GM12878 (cell line): ENCODE measurements at regions not wholly inside any gene's neighbourhood (a gene's known extent, or its start where the extent isn't known, plus 50 kb on each side); places are given as distances from the start of the nearest gene placed in this dataset.

Source experiments
- ATAC-seq: fragments of 200-7000 bp; cut with Tn5 transposase; 3 replicates; pipeline ENCODE4 v1.9.1; 2020; ENCODE audit warnings: mild to moderate bottlenecking, moderate library complexity
- BruUV-seq: library from RNA; stranded (reverse); fragments of 400-500 nt; replicated peaks from 2 replicates; lab custom pipeline; 2021; lab: Mats Ljungman, UMichigan
- CTCF ChIA-PET: fragments of 300-600 bp; sonication (Branson Sonifier 250); formaldehyde crosslinking; extraction: SDS; loops from one replicate; lab custom pipeline; 2021; ENCODE audit warnings: inconsistent platforms; lab: Yijun Ruan, JAX
- POLR2A ChIA-PET: fragments of 350-600 bp; formaldehyde crosslinking; extraction: SDS; loops from one replicate; lab custom pipeline; 2021; ENCODE audit warnings: inconsistent platforms; lab: Charles Lee
- RAD21 ChIA-PET: fragments of 300-600 bp; sonication (Branson Sonifier 250); formaldehyde crosslinking; loops from one replicate; lab custom pipeline; 2023; ENCODE audit warnings: antibody characterized with exemption; ENCODE audit not compliant: unreplicated experiment; lab: Charles Lee
- SMC1A ChIA-PET: fragments of 300-600 bp; sonication (Branson Sonifier 250); formaldehyde crosslinking; loops from one replicate; lab custom pipeline; 2023; ENCODE audit not compliant: unreplicated experiment, uncharacterized antibody; lab: Charles Lee
- DNase-seq: peaks from one replicate; pipeline ENCODE4 v3.0.0-alpha.2; 2011; ENCODE audit warnings: low read depth, low spot score
- FAIRE-seq: peaks from 3 replicates; lab custom pipeline; 2011; peaks lifted over from hg19 to GRCh38; lab: Jason Lieb, UNC
- H2AFZ ChIP-seq: 2 replicates; pipeline ENCODE4 v1.6.0; 2011; ENCODE audit warnings: low read depth, low read length, control low read depth; ENCODE audit not compliant: control insufficient read depth
- H3K27ac ChIP-seq: 2 replicates; pipeline ENCODE4 v1.5.1; 2011; ENCODE audit warnings: control low read depth; ENCODE audit not compliant: control insufficient read depth, insufficient read depth
- H3K27me3 ChIP-seq, 2 experiments: replicated peaks in 1 of 2; 2 replicates each; pipeline versions ENCODE4 v1.6.0 to v1.6.1; 2011; ENCODE audit warnings: low read length in 1 of 2; ENCODE audit not compliant: control insufficient read depth in 2 of 2, insufficient read depth in 2 of 2
- H3K36me3 ChIP-seq, 2 experiments: 2 replicates each; pipeline ENCODE4 v1.5.1; 2011; ENCODE audit warnings: low read length in 1 of 2; ENCODE audit not compliant: control insufficient read depth in 2 of 2, insufficient read depth in 2 of 2
- H3K4me1 ChIP-seq: 2 replicates; pipeline ENCODE4 v1.6.1; 2011; ENCODE audit warnings: mild to moderate bottlenecking, low read length, moderate library complexity, mixed read lengths; ENCODE audit not compliant: control insufficient read depth, insufficient read depth
- H3K4me2 ChIP-seq: 2 replicates; pipeline ENCODE4 v1.6.0; 2011; ENCODE audit warnings: control low read depth; ENCODE audit not compliant: control insufficient read depth, insufficient read depth
- H3K4me3 ChIP-seq: fragments of 200-600 bp; sonication (generic); 2 replicates; pipeline ENCODE4 v1.5.1; 2016
- H3K79me2 ChIP-seq: 2 replicates; pipeline ENCODE4 v1.6.0; 2011; ENCODE audit warnings: low read length; ENCODE audit not compliant: control insufficient read depth, insufficient read depth
- H3K9ac ChIP-seq: 2 replicates; pipeline ENCODE4 v1.8.0; 2011; ENCODE audit warnings: low read length, control low read depth, mixed read lengths; ENCODE audit not compliant: control insufficient read depth, insufficient read depth
- H3K9me3 ChIP-seq: replicated peaks from 3 replicates; pipeline ENCODE4 v1.5.1; 2011; ENCODE audit warnings: mild to moderate bottlenecking, low read length; ENCODE audit not compliant: control insufficient read depth, insufficient read depth
- H4K20me1 ChIP-seq: 2 replicates; pipeline ENCODE4 v1.6.0; 2011; ENCODE audit not compliant: control insufficient read depth, insufficient read depth
- BMI1 ChIP-seq: fragments of 450-650 bp; IDR thresholded peaks from 2 replicates; pipeline ENCODE4 v1.6.1; 2016; ENCODE audit warnings: mild to moderate bottlenecking, moderate library complexity, borderline replicate concordance
- CEBPZ ChIP-seq: fragments of 150-350 bp; IDR thresholded peaks from 2 replicates; pipeline ENCODE4 v1.6.1; 2016; ENCODE audit warnings: low read depth, low read length
- EED ChIP-seq: sonication (generic); IDR thresholded peaks from 2 replicates; pipeline ENCODE4 v1.6.1; 2016; ENCODE audit warnings: antibody characterized with exemption, low read depth
- IRF3 ChIP-seq: fragments of 450-650 bp; IDR thresholded peaks from 2 replicates; pipeline ENCODE4 v1.6.1; 2014; ENCODE audit warnings: mild to moderate bottlenecking
- MTA2 ChIP-seq: fragments of 450-650 bp; IDR thresholded peaks from 2 replicates; pipeline ENCODE4 v1.6.1; 2016; ENCODE audit warnings: low read depth, mild to moderate bottlenecking, moderate library complexity
- RAD51 ChIP-seq: fragments of 450-650 bp; IDR thresholded peaks from 2 replicates; pipeline ENCODE4 v1.6.1; 2016; ENCODE audit warnings: moderate library complexity, mild to moderate bottlenecking, inconsistent platforms
- RELA ChIP-seq: fragments of 450-650 bp; IDR thresholded peaks from 2 replicates; pipeline ENCODE4 v1.8.0; 2014; ENCODE audit warnings: borderline replicate concordance; ENCODE audit not compliant: partially characterized antibody
- STAT3 ChIP-seq: IDR thresholded peaks from 2 replicates; pipeline ENCODE4 v1.6.1; 2011; ENCODE audit warnings: low read depth, low read length, improper control_type of control experiment
- TARDBP ChIP-seq: IDR thresholded peaks from 2 replicates; pipeline ENCODE4 v1.6.1; 2016; ENCODE audit warnings: borderline replicate concordance
- WRNIP1 ChIP-seq: IDR thresholded peaks from 2 replicates; pipeline ENCODE4 v1.6.1; 2011; ENCODE audit warnings: low read depth, low read length, improper control_type of control experiment, borderline replicate concordance
- ZBED1 ChIP-seq: IDR thresholded peaks from 2 replicates; pipeline ENCODE4 v1.6.1; 2016; ENCODE audit warnings: borderline replicate concordance
- ZNF217 ChIP-seq: fragments of 450-650 bp; IDR thresholded peaks from 2 replicates; pipeline ENCODE4 v1.6.1; 2017; ENCODE audit warnings: antibody characterized with exemption, mild to moderate bottlenecking
- ZNF687 ChIP-seq: fragments of 450-650 bp; IDR thresholded peaks from 2 replicates; pipeline ENCODE4 v1.6.1; 2017; ENCODE audit warnings: mild to moderate bottlenecking, moderate library complexity
- WGBS: methylation state at CpG from one replicate; pipeline ENCODE4 v1.1.6; 2016; ENCODE audit warnings: low lambda C conversion rate; ENCODE audit not compliant: insufficient replicate concordance, insufficient coverage; ENCODE audit errors: missing lambda C conversion rate; 5-methylcytosine and 5-hydroxymethylcytosine counted together
- in situ Hi-C: fragments of 300-500 bp; cut with MboI; formaldehyde crosslinking; loops from 9 replicates; pipeline ENCODE4 v1.14.3; 2018; ENCODE audit warnings: mixed read lengths
- intact Hi-C: fragments of 100-400 bp; cut with micrococcal nuclease; formaldehyde crosslinking; loops from one replicate; pipeline ENCODE4 v1.14.2; 2022; ENCODE audit not compliant: unreplicated experiment
- TF ChIP-seq, protein P1 (sequence below): fragments of 450-650 bp; IDR thresholded peaks from 2 replicates; pipeline ENCODE4 v1.6.1; 2016; ENCODE audit warnings: mild to moderate bottlenecking
- TF ChIP-seq, protein P2 (sequence below): IDR thresholded peaks from 2 replicates; pipeline ENCODE4 v1.6.1; 2012; ENCODE audit warnings: low read depth, low read length, improper control_type of control experiment

DNA sequence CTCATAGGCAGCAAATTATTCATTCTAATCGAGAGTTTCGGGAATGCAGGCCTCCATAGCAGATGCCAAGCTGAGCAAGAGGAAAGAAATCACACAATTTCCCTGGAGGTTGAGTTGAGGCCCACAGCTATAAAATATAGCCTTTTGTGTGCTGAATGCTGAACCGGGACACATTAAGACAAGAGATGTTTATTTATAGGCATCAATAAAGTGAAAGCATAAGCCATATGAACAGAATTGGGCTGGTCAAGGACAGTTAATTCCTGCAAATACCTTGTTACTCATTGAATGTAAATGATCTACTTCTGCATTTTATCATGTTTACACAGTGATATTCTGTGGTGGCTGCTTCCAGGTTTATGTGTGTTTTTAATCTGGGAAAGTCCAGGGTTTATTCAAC is 461.7 kb downstream of the KLF12 start:
- in situ Hi-C loops = no loop called here
- no peak for TF ChIP-seq ZBED1
- no peak for TF ChIP-seq MTA2
- TF ChIP-seq STAT3 = no peak
- no peak for TF ChIP-seq ZNF687
- TF ChIP-seq RAD51 = no peak
- no peak for TF ChIP-seq BMI1
- no peak for TF ChIP-seq RELA
- no peak for TF ChIP-seq EED
- TF ChIP-seq, protein P1, sequence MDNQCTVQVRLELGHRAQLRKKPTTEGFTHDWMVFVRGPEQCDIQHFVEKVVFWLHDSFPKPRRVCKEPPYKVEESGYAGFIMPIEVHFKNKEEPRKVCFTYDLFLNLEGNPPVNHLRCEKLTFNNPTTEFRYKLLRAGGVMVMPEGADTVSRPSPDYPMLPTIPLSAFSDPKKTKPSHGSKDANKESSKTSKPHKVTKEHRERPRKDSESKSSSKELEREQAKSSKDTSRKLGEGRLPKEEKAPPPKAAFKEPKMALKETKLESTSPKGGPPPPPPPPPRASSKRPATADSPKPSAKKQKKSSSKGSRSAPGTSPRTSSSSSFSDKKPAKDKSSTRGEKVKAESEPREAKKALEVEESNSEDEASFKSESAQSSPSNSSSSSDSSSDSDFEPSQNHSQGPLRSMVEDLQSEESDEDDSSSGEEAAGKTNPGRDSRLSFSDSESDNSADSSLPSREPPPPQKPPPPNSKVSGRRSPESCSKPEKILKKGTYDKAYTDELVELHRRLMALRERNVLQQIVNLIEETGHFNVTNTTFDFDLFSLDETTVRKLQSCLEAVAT = no peak
- no peak for TF ChIP-seq CEBPZ
- no peak for TF ChIP-seq ZNF217
- TF ChIP-seq IRF3 = no peak
- TF ChIP-seq, protein P2, sequence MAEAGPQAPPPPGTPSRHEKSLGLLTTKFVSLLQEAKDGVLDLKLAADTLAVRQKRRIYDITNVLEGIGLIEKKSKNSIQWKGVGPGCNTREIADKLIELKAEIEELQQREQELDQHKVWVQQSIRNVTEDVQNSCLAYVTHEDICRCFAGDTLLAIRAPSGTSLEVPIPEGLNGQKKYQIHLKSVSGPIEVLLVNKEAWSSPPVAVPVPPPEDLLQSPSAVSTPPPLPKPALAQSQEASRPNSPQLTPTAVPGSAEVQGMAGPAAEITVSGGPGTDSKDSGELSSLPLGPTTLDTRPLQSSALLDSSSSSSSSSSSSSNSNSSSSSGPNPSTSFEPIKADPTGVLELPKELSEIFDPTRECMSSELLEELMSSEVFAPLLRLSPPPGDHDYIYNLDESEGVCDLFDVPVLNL = no peak
- TF ChIP-seq WRNIP1 = no peak
- no peak for TF ChIP-seq TARDBP

More for the DNA sequence above, 461.7 kb downstream of the KLF12 start:
- no peaks in the 10 kb centered on the region for H3K36me3 ChIP-seq
- H2AFZ ChIP-seq = no peak overlapping the region
- H3K9ac ChIP-seq = no peak overlapping the region
- no peaks in the 10 kb centered on the region for H3K4me1 ChIP-seq
- no peak overlapping the region for H3K27ac ChIP-seq
- no peak for DNase-seq
- ChIA-PET CTCF (no interaction called here), SMC1A (no interaction called here), RAD21 (no interaction called here), POLR2A (no interaction called here)
- no peak overlapping the region for H3K4me2 ChIP-seq
- no peaks in the 10 kb centered on the region for H3K79me2 ChIP-seq
- BruUV-seq = no TSS peak
- intact Hi-C loops = no loop called here
- WGBS = 62% methylated on average over 3 of the region's 3 CpGs
- H3K27me3 ChIP-seq = no peaks in the 10 kb centered on the region
- no peak for FAIRE-seq
- H4K20me1 ChIP-seq = no peaks in the 10 kb centered on the region
- H3K4me3 ChIP-seq = no peak overlapping the region
- ATAC-seq = no peak
- H3K9me3 ChIP-seq = no peaks in the 10 kb centered on the region
